Osteocyte (in vitro differentiated cells): ENCODE measurements at regions not wholly inside any gene's neighbourhood (a gene's known extent, or its start where the extent isn't known, plus 50 kb on each side); places are given as distances from the start of the nearest gene placed in this dataset.
"Not testable (repeated sequence)": the region's sequence is repeated elsewhere in the genome, so short reads cannot be mapped to it uniquely, and the experiment has no call there.

ENCODE experiments used
- DNase-seq: peaks from one replicate; pipeline ENCODE4 v3.0.0; 2021; ENCODE audit warnings: mixed read lengths; ENCODE audit not compliant: unreplicated experiment; ENCODE audit errors: extremely low spot score
- H3K27ac Mint-ChIP-seq: one replicate; pipeline ENCODE4 v1.8.0; 2021; ENCODE audit warnings: mild to moderate bottlenecking, mixed read lengths; ENCODE audit not compliant: unreplicated experiment
- H3K27me3 Mint-ChIP-seq: one replicate; pipeline ENCODE4 v1.8.0; 2021; ENCODE audit warnings: mixed read lengths; ENCODE audit not compliant: unreplicated experiment
- H3K36me3 Mint-ChIP-seq: one replicate; pipeline ENCODE4 v1.8.0; 2021; ENCODE audit warnings: mixed read lengths; ENCODE audit not compliant: unreplicated experiment
- H3K4me1 Mint-ChIP-seq: one replicate; pipeline ENCODE4 v1.8.0; 2021; ENCODE audit warnings: mixed read lengths; ENCODE audit not compliant: unreplicated experiment
- H3K4me3 Mint-ChIP-seq: one replicate; pipeline ENCODE4 v1.8.0; 2021; ENCODE audit warnings: mild to moderate bottlenecking, moderate library complexity, mixed read lengths; ENCODE audit not compliant: unreplicated experiment
- H3K9me3 Mint-ChIP-seq: one replicate; pipeline ENCODE4 v1.8.0; 2021; ENCODE audit warnings: mixed read lengths; ENCODE audit not compliant: unreplicated experiment
- CTCF ChIP-seq: fragments of 200-600 bp; sonication (generic); IDR thresholded peaks from 2 replicates; pipeline ENCODE4 v1.5.0; 2021; ENCODE audit warnings: antibody characterized with exemption, mild to moderate bottlenecking, moderate library complexity

- TF ChIP-seq CTCF, result no peak
- no peak for DNase-seq
- no peaks in the 10 kb centered on the region for H3K9me3 Mint-ChIP-seq
Measured at GRCh38 chr15:69570454-69570853, 117.8 kb downstream of the RPLP1 start.

GRCh38 chr15:69570997-69571396 is 118.4 kb downstream of the RPLP1 start:
- Mint-ChIP-seq H3K27me3 (peaks cover 14% of the 10 kb centered on the region), H3K36me3 (no peaks in the 10 kb centered on the region), H3K9me3 (no peaks in the 10 kb centered on the region), H3K4me1 (peaks cover 10% of the 10 kb centered on the region), H3K4me3 (no peak overlapping the region), H3K27ac (no peak overlapping the region)
- no peak for DNase-seq
- TF ChIP-seq CTCF, result no peak

More at GRCh38 chr15:69570454-69570853, 117.8 kb downstream of the RPLP1 start:
- H3K27me3 Mint-ChIP-seq, result peaks cover 14% of the 10 kb centered on the region
- no peak overlapping the region for H3K4me3 Mint-ChIP-seq
- H3K27ac Mint-ChIP-seq, result no peak overlapping the region
- peaks cover 10% of the 10 kb centered on the region for H3K4me1 Mint-ChIP-seq
- no peaks in the 10 kb centered on the region for H3K36me3 Mint-ChIP-seq

GRCh38 chr15:69573278-69573677 is 120.7 kb downstream of the RPLP1 start:
- not testable (repeated sequence) for DNase-seq, H3K27ac Mint-ChIP-seq, H3K4me1 Mint-ChIP-seq, H3K9me3 Mint-ChIP-seq, H3K4me3 Mint-ChIP-seq, H3K36me3 Mint-ChIP-seq
- H3K27me3 Mint-ChIP-seq, result peaks cover 20% of the 10 kb centered on the region

- peaks cover 26% of the 10 kb centered on the region for H3K27me3 Mint-ChIP-seq
- no peaks in the 10 kb centered on the region for H3K9me3 Mint-ChIP-seq
- no peaks in the 10 kb centered on the region for H3K36me3 Mint-ChIP-seq
- no peak overlapping the region for H3K4me3 Mint-ChIP-seq
- DNase-seq, result no peak
- H3K27ac Mint-ChIP-seq, result no peak overlapping the region
- peaks cover 6% of the 10 kb centered on the region for H3K4me1 Mint-ChIP-seq
- no peak for TF ChIP-seq CTCF
Measured at GRCh38 chr15:69573815-69574475, 121.3 kb downstream of the RPLP1 start.

GRCh38 chr15:69574506-69574905 is 121.9 kb downstream of the RPLP1 start:
- Mint-ChIP-seq H3K27me3 (peaks cover 31% of the 10 kb centered on the region), H3K36me3 (no peaks in the 10 kb centered on the region), H3K27ac (no peak overlapping the region), H3K4me1 (peaks cover 6% of the 10 kb centered on the region), H3K9me3 (no peaks in the 10 kb centered on the region), H3K4me3 (no peak overlapping the region)
- DNase-seq, result no peak
- no peak for TF ChIP-seq CTCF

- H3K9me3 Mint-ChIP-seq, result no peaks in the 10 kb centered on the region
- no peak overlapping the region for H3K4me3 Mint-ChIP-seq
- DNase-seq, result no peak
- H3K27me3 Mint-ChIP-seq, result peaks cover 36% of the 10 kb centered on the region
- H3K4me1 Mint-ChIP-seq, result peaks cover 6% of the 10 kb centered on the region
- no peak for TF ChIP-seq CTCF
- H3K27ac Mint-ChIP-seq, result no peak overlapping the region
- no peaks in the 10 kb centered on the region for H3K36me3 Mint-ChIP-seq
Measured at GRCh38 chr15:69575387-69575786, 122.8 kb downstream of the RPLP1 start.
